Chondrocyte (in vitro differentiated cells): ENCODE measurements at regions not wholly inside any gene's neighbourhood (a gene's known extent, or its start where the extent isn't known, plus 50 kb on each side); places are given as distances from the start of the nearest gene placed in this dataset.
"Not testable (repeated sequence)": the region's sequence is repeated elsewhere in the genome, so short reads cannot be mapped to it uniquely, and the experiment has no call there.

Experiments
- DNase-seq: peaks from one replicate; pipeline ENCODE4 v3.0.0; 2021; ENCODE audit warnings: mixed read lengths, low spot score
- H3K27ac Mint-ChIP-seq: one replicate; pipeline ENCODE4 v1.8.0; 2021; ENCODE audit warnings: mild to moderate bottlenecking, moderate library complexity, mixed read lengths; ENCODE audit not compliant: unreplicated experiment
- H3K27me3 Mint-ChIP-seq: 2 replicates; pipeline ENCODE4 v1.8.0; 2021; ENCODE audit warnings: low read depth, mixed read lengths
- H3K36me3 Mint-ChIP-seq: 2 replicates; pipeline ENCODE4 v1.8.0; 2021; ENCODE audit warnings: low read depth, mixed read lengths
- H3K4me1 Mint-ChIP-seq: 2 replicates; pipeline ENCODE4 v1.8.0; 2021; ENCODE audit warnings: low read depth, mild to moderate bottlenecking, mixed read lengths
- H3K4me3 Mint-ChIP-seq: one replicate; pipeline ENCODE4 v1.8.0; 2021; ENCODE audit warnings: mild to moderate bottlenecking, moderate library complexity, mixed read lengths; ENCODE audit not compliant: unreplicated experiment
- H3K9me3 Mint-ChIP-seq: 2 replicates; pipeline ENCODE4 v1.8.0; 2021; ENCODE audit warnings: low read depth, mixed read lengths
- CTCF ChIP-seq: fragments of 200-600 bp; sonication (generic); IDR thresholded peaks from 2 replicates; pipeline ENCODE4 v1.5.0; 2021; ENCODE audit warnings: antibody characterized with exemption, mild to moderate bottlenecking, moderate library complexity

- TF ChIP-seq CTCF: no peak
- Mint-ChIP-seq H3K4me1 (no peaks in the 10 kb centered on the region), H3K4me3 (no peak overlapping the region), H3K36me3 (no peaks in the 10 kb centered on the region), H3K27ac (no peak overlapping the region), H3K9me3 (no peaks in the 10 kb centered on the region), H3K27me3 (peaks cover 6% of the 10 kb centered on the region)
- no peak for DNase-seq
Observed at GRCh38 chr15:91356083-91356482, 256.0 kb downstream of the SV2B start.

- H3K36me3 Mint-ChIP-seq: no peaks in the 10 kb centered on the region
- peaks cover 8% of the 10 kb centered on the region for H3K27me3 Mint-ChIP-seq
- H3K4me1 Mint-ChIP-seq: no peaks in the 10 kb centered on the region
- H3K27ac Mint-ChIP-seq: no peak overlapping the region
- no peak for DNase-seq
- H3K4me3 Mint-ChIP-seq: no peak overlapping the region
- H3K9me3 Mint-ChIP-seq: peaks cover 2% of the 10 kb centered on the region
- no peak for TF ChIP-seq CTCF
Observed at GRCh38 chr15:91357011-91357410, 257.0 kb downstream of the SV2B start.

- Mint-ChIP-seq H3K4me1 (no peaks in the 10 kb centered on the region), H3K9me3 (peaks cover 2% of the 10 kb centered on the region), H3K36me3 (no peaks in the 10 kb centered on the region), H3K27me3 (peaks cover 8% of the 10 kb centered on the region), H3K27ac (no peak overlapping the region), H3K4me3 (no peak overlapping the region)
- TF ChIP-seq CTCF: no peak
- no peak for DNase-seq
Observed at GRCh38 chr15:91357486-91357885, 257.4 kb downstream of the SV2B start.

GRCh38 chr15:91358405-91358804 lies 258.3 kb downstream of the SV2B start:
- no peak overlapping the region for H3K4me3 Mint-ChIP-seq

GRCh38 chr15:91361696-91362095 lies 261.6 kb downstream of the SV2B start:
- peaks cover 16% of the 10 kb centered on the region for H3K9me3 Mint-ChIP-seq
- DNase-seq, H3K36me3 Mint-ChIP-seq: not testable (repeated sequence)

More at GRCh38 chr15:91358405-91358804, 258.3 kb downstream of the SV2B start:
- Mint-ChIP-seq H3K27me3 (peaks cover 6% of the 10 kb centered on the region), H3K9me3 (peaks cover 2% of the 10 kb centered on the region), H3K4me1 (no peaks in the 10 kb centered on the region), H3K27ac (no peak overlapping the region), H3K36me3 (no peaks in the 10 kb centered on the region)
- TF ChIP-seq CTCF: no peak
- no peak for DNase-seq

GRCh38 chr15:91366111-91366510 lies 266.1 kb downstream of the SV2B start:
- H3K9me3 Mint-ChIP-seq: peaks cover 16% of the 10 kb centered on the region
- H3K4me3 Mint-ChIP-seq: no peak overlapping the region
- no peak for DNase-seq
- no peaks in the 10 kb centered on the region for H3K36me3 Mint-ChIP-seq
- H3K27ac Mint-ChIP-seq: no peak overlapping the region
- peaks cover 2% of the 10 kb centered on the region for H3K27me3 Mint-ChIP-seq
- no peaks in the 10 kb centered on the region for H3K4me1 Mint-ChIP-seq
- TF ChIP-seq CTCF: no peak

More at GRCh38 chr15:91361696-91362095, 261.6 kb downstream of the SV2B start:
- H3K4me1 Mint-ChIP-seq, H3K4me3 Mint-ChIP-seq, H3K27ac Mint-ChIP-seq, H3K27me3 Mint-ChIP-seq: not testable (repeated sequence)
